LNCaP clone FGC (cell line): ENCODE measurements at regions not wholly inside any gene's neighbourhood (a gene's known extent, or its start where the extent isn't known, plus 50 kb on each side); places are given as distances from the start of the nearest gene placed in this dataset.

ENCODE experiments used
- DNase-seq: peaks from one replicate; pipeline ENCODE4 v3.0.0-alpha.2; 2011; ENCODE audit warnings: low read depth
- H3K4me3 ChIP-seq: 2 replicates; pipeline ENCODE4 v1.5.1; 2011; ENCODE audit warnings: mild to moderate bottlenecking, low read depth, low read length, control low read depth
- CTCF ChIP-seq: IDR thresholded peaks from 2 replicates; pipeline ENCODE4 v1.5.1; 2012; ENCODE audit warnings: mild to moderate bottlenecking; ENCODE audit not compliant: control insufficient read depth, insufficient read depth; ENCODE audit errors: extremely low read depth

GRCh38 chr2:63675026-63675425, 86.3 kb downstream of the MDH1 start:
- TF ChIP-seq CTCF: no peak
- H3K4me3 ChIP-seq: no peak overlapping the region
- no peak for DNase-seq

GRCh38 chr2:63676135-63676534, 87.4 kb downstream of the MDH1 start:
- no peak overlapping the region for H3K4me3 ChIP-seq
- no peak for DNase-seq
- TF ChIP-seq CTCF: no peak

GRCh38 chr2:63678085-63678484, 89.3 kb downstream of the MDH1 start:
- no peak for TF ChIP-seq CTCF
- H3K4me3 ChIP-seq: no peak overlapping the region
- no peak for DNase-seq

GRCh38 chr2:63678551-63678950, 89.8 kb downstream of the MDH1 start:
- no peak for DNase-seq
- no peak for TF ChIP-seq CTCF
- H3K4me3 ChIP-seq: no peak overlapping the region

GRCh38 chr2:63679252-63679855, 90.6 kb downstream of the MDH1 start:
- no peak for DNase-seq
- no peak overlapping the region for H3K4me3 ChIP-seq
- TF ChIP-seq CTCF: no peak

GRCh38 chr2:63680455-63680854, 91.7 kb downstream of the MDH1 start:
- DNase-seq: no peak
- TF ChIP-seq CTCF: no peak
- H3K4me3 ChIP-seq: no peak overlapping the region

GRCh38 chr2:63681896-63682295, 93.1 kb downstream of the MDH1 start:
- H3K4me3 ChIP-seq: no peak overlapping the region
- no peak for DNase-seq
- TF ChIP-seq CTCF: no peak
